B cell (primary cell): ENCODE measurements at regions not wholly inside any gene's neighbourhood (a gene's known extent, or its start where the extent isn't known, plus 50 kb on each side); places are given as distances from the start of the nearest gene placed in this dataset.

Source experiments
- ATAC-seq: fragments of 200-7000 bp; cut with Tn5 transposase; one replicate; pipeline ENCODE4 v1.10.0; 2021; ENCODE audit warnings: low read depth, mild to moderate bottlenecking, moderate number of reproducible peaks, moderate library complexity
- CTCF ChIA-PET: fragments of 350-600 bp; sonication (Branson Sonifier 250); formaldehyde crosslinking; loops from one replicate; lab custom pipeline; 2021; ENCODE audit warnings: antibody characterized with exemption, inconsistent platforms; lab: Charles Lee
- POLR2A ChIA-PET: fragments of 350-600 bp; sonication (Branson Sonifier 250); formaldehyde crosslinking; loops from one replicate; lab custom pipeline; 2021; ENCODE audit warnings: antibody characterized with exemption; lab: Charles Lee
- DNase-seq: peaks from one replicate; pipeline ENCODE4 v3.0.0; 2013
- H2AFZ ChIP-seq: 2 replicates; pipeline ENCODE4 v1.6.1; 2012; ENCODE audit warnings: mild to moderate bottlenecking, low read depth, low read length; ENCODE audit not compliant: insufficient read depth, poor library complexity, severe bottlenecking
- H3K27ac ChIP-seq, 2 donors: 1 replicate in 1 of 2; 2 replicates in 1 of 2; pipeline ENCODE4 v1.5.1; 2012 to 2013; ENCODE audit warnings: low read length in 2 of 2, mild to moderate bottlenecking in 2 of 2, moderate library complexity in 1 of 2
- H3K27me3 ChIP-seq, 4 experiments: fragments of 200-600 bp in 1 of 4; sonication (generic) in 1 of 4; replicated peaks in 1 of 4; 1 replicate in 2 of 4; 2 replicates in 2 of 4; pipeline versions ENCODE4 v1.6.1 to v1.7.0; 2013 to 2016; ENCODE audit warnings: low read length in 3 of 4, mild to moderate bottlenecking in 2 of 4, mixed read lengths in 1 of 4, moderate library complexity in 1 of 4; ENCODE audit not compliant: insufficient read depth in 4 of 4, control insufficient read depth in 3 of 4; ENCODE audit errors: control extremely low read depth in 1 of 4
- H3K36me3 ChIP-seq, 2 experiments: replicated peaks in 1 of 2; 1 replicate in 1 of 2; 2 replicates in 1 of 2; pipeline versions ENCODE4 v1.6.1 to v1.7.1; 2013; ENCODE audit warnings: low read length in 1 of 2; ENCODE audit not compliant: insufficient read depth in 2 of 2, control insufficient read depth in 1 of 2; ENCODE audit errors: control extremely low read depth in 1 of 2, extremely low read depth in 1 of 2
- H3K4me1 ChIP-seq, 2 donors: fragments of 200-600 bp in 1 of 2; sonication (generic) in 1 of 2; 1 replicate in 1 of 2; 2 replicates in 1 of 2; pipeline versions ENCODE4 v1.5.1 to v1.6.1; 2013 to 2017; ENCODE audit warnings: low read length in 2 of 2; ENCODE audit not compliant: control insufficient read depth in 2 of 2, insufficient read depth in 2 of 2
- H3K4me2 ChIP-seq: replicated peaks from 2 replicates; pipeline ENCODE3; 2012; ENCODE audit warnings: mild to moderate bottlenecking, low read depth, low read length; ENCODE audit not compliant: poor library complexity, severe bottlenecking
- H3K4me3 ChIP-seq, 5 experiments: fragments of 200-600 bp in 1 of 5; sonication (generic) in 1 of 5; 1 replicate in 3 of 5; 2 replicates in 2 of 5; pipeline versions ENCODE4 v1.5.1 to v1.7.0; 2011 to 2016; ENCODE audit warnings: low read length in 4 of 5, mild to moderate bottlenecking in 4 of 5, low read depth in 2 of 5, control low read depth in 1 of 5, moderate library complexity in 1 of 5; ENCODE audit not compliant: insufficient read depth in 1 of 5; ENCODE audit errors: control extremely low read depth in 1 of 5, extremely low read depth in 1 of 5
- H3K79me2 ChIP-seq: fragments of 200-600 bp; sonication (generic); one replicate; pipeline ENCODE4 v1.6.0; 2016; ENCODE audit warnings: low read length; ENCODE audit not compliant: control insufficient read depth, insufficient read depth
- H3K9ac ChIP-seq: fragments of 200-600 bp; sonication (generic); 2 replicates; pipeline ENCODE4 v1.6.1; 2017; ENCODE audit warnings: mild to moderate bottlenecking, low read length, moderate library complexity
- H3K9me3 ChIP-seq, 3 donors: one replicate each; pipeline versions ENCODE4 v1.6.1 to v1.7.1; 2013; ENCODE audit warnings: low read length in 2 of 3; ENCODE audit not compliant: control insufficient read depth in 2 of 3, insufficient read depth in 1 of 3; ENCODE audit errors: control extremely low read depth in 1 of 3
- H4K20me1 ChIP-seq: 2 replicates; pipeline ENCODE4 v1.6.0; 2012; ENCODE audit warnings: mild to moderate bottlenecking, low read length; ENCODE audit not compliant: insufficient read depth, control insufficient read depth, poor library complexity, severe bottlenecking
- H3K27ac Mint-ChIP-seq: one replicate; pipeline ENCODE4 v1.8.0; 2021; ENCODE audit warnings: mixed read lengths
- H3K27me3 Mint-ChIP-seq: one replicate; pipeline ENCODE4 v1.8.0; 2021; ENCODE audit warnings: mixed read lengths
- H3K4me1 Mint-ChIP-seq: one replicate; pipeline ENCODE4 v1.8.0; 2021; ENCODE audit warnings: mixed read lengths
- H3K4me3 Mint-ChIP-seq: one replicate; pipeline ENCODE4 v1.8.0; 2021; ENCODE audit warnings: mixed read lengths
- H3K9me3 Mint-ChIP-seq: one replicate; pipeline ENCODE4 v1.8.0; 2022; ENCODE audit warnings: mixed read lengths; ENCODE audit not compliant: insufficient read depth
- EZH2 ChIP-seq: IDR thresholded peaks from 2 replicates; pipeline ENCODE4 v1.6.1; 2012; ENCODE audit warnings: borderline replicate concordance, low read depth, mild to moderate bottlenecking, moderate library complexity, low read length; ENCODE audit not compliant: insufficient read depth, poor library complexity, severe bottlenecking
- WGBS: methylation state at CpG from one replicate; pipeline ENCODE4 v1.1.5; 2013; ENCODE audit warnings: missing lambda C conversion rate; ENCODE audit not compliant: insufficient coverage; 5-methylcytosine and 5-hydroxymethylcytosine counted together
- intact Hi-C: fragments of 100-400 bp; cut with micrococcal nuclease; formaldehyde crosslinking; loops from one replicate; pipeline ENCODE4 v1.10.0; 2022
- TF ChIP-seq, protein P1 (sequence below): fragments of 200-600 bp; IDR thresholded peaks from one replicate; pipeline ENCODE4 v1.8.0; 2022; ENCODE audit warnings: antibody characterized with exemption, mild to moderate bottlenecking

- Mint-ChIP-seq H3K27ac (no peak overlapping the region), H3K9me3 (no peaks in the 10 kb centered on the region), H3K4me3 (no peak overlapping the region), H3K4me1 (no peaks in the 10 kb centered on the region), H3K27me3 (no peaks in the 10 kb centered on the region)
- intact Hi-C loops: no loop called here
- TF ChIP-seq, protein P1, sequence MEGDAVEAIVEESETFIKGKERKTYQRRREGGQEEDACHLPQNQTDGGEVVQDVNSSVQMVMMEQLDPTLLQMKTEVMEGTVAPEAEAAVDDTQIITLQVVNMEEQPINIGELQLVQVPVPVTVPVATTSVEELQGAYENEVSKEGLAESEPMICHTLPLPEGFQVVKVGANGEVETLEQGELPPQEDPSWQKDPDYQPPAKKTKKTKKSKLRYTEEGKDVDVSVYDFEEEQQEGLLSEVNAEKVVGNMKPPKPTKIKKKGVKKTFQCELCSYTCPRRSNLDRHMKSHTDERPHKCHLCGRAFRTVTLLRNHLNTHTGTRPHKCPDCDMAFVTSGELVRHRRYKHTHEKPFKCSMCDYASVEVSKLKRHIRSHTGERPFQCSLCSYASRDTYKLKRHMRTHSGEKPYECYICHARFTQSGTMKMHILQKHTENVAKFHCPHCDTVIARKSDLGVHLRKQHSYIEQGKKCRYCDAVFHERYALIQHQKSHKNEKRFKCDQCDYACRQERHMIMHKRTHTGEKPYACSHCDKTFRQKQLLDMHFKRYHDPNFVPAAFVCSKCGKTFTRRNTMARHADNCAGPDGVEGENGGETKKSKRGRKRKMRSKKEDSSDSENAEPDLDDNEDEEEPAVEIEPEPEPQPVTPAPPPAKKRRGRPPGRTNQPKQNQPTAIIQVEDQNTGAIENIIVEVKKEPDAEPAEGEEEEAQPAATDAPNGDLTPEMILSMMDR: no peak
- no peak for TF ChIP-seq EZH2
- ATAC-seq (no peak), DNase-seq (no peak)
- Histone ChIP-seq H2AFZ (no peak overlapping the region), H3K27ac (no peak overlapping the region), H3K4me1 (no peaks in the 10 kb centered on the region), H3K36me3 (no peaks in the 10 kb centered on the region), H4K20me1 (no peaks in the 10 kb centered on the region), H3K9ac (no peak overlapping the region), H3K4me3 (no peak overlapping the region), H3K79me2 (no peaks in the 10 kb centered on the region), H3K4me2 (no peak overlapping the region), H3K27me3 (no peaks in the 10 kb centered on the region), H3K9me3 (peaks cover 0 to 4% (median 0%) of the 10 kb centered on the region in 3 donors)
- WGBS: 87% methylated on average over 10 of the region's 13 CpGs
- POLR2A ChIA-PET: no interaction called here
- CTCF ChIA-PET: no interaction called here
Observed at GRCh38 chr5:8053270-8053669, 184.3 kb downstream of the MTRR start.

DNA sequence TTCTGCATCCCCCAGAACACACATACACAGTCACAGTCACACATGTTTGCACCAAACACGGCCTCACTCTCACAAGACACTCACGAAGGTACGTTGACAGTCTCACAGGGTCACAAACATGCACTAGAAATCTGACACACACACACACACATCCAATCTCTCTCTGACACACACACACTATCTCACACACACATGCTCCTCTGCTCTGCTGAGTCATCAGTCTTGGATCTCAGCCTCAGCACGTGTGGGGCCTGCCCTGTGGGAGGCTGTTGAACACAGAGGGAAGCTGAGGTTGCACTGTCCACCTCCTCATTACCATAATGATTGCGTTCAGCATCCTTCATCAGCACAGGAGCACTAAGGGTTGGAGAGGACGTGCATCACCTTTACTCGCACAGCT, 188.8 kb downstream of the MTRR start:
- no peak overlapping the region for H3K4me2 ChIP-seq

More for the DNA sequence above, 188.8 kb downstream of the MTRR start:
- H3K4me3 ChIP-seq: no peak overlapping the region
- TF ChIP-seq, protein P1: no peak
- no peak for TF ChIP-seq EZH2
- peaks cover 13 to 14% of the 10 kb centered on the region in 2 donors for H3K4me1 ChIP-seq
- H3K4me3 Mint-ChIP-seq: no peak overlapping the region
- H3K36me3 ChIP-seq: no peaks in the 10 kb centered on the region
- WGBS: 49% methylated on average over 6 of the region's 7 CpGs
- ChIA-PET CTCF (no interaction called here), POLR2A (no interaction called here)
- peaks cover 0 to 12% (median 0%) of the 10 kb centered on the region in 3 donors for H3K9me3 ChIP-seq
- H3K4me1 Mint-ChIP-seq: peaks cover 22% of the 10 kb centered on the region
- no peak overlapping the region for H2AFZ ChIP-seq
- H3K79me2 ChIP-seq: no peaks in the 10 kb centered on the region
- ATAC-seq (no peak), DNase-seq (no peak)
- H3K9ac ChIP-seq: no peak overlapping the region
- H4K20me1 ChIP-seq: no peaks in the 10 kb centered on the region
- H3K27me3 ChIP-seq: no peaks in the 10 kb centered on the region
- intact Hi-C loops: no loop called here
- H3K9me3 Mint-ChIP-seq: no peaks in the 10 kb centered on the region
- H3K27ac Mint-ChIP-seq: no peak overlapping the region
- H3K27ac ChIP-seq: no peak overlapping the region
- no peaks in the 10 kb centered on the region for H3K27me3 Mint-ChIP-seq
